CD4-positive, CD25-positive, alpha-beta regulatory T cell (primary cell): ENCODE measurements at regions not wholly inside any gene's neighbourhood (a gene's known extent, or its start where the extent isn't known, plus 50 kb on each side); places are given as distances from the start of the nearest gene placed in this dataset.

Source experiments
- ATAC-seq, 2 donors: fragments of 150-1000 bp; cut with Tn5 transposase; one replicate each; pipeline ENCODE4 v1.10.0; 2021; ENCODE audit warnings: low read depth in 2 of 2, moderate number of reproducible peaks in 2 of 2, moderate library complexity in 1 of 2
- DNase-seq, 3 donors: peaks; one replicate each; pipeline versions ENCODE4 v3.0.0 to v3.0.0-alpha.2; 2012 to 2022; ENCODE audit warnings: mixed read lengths in 1 of 3
- H3K27ac ChIP-seq: one replicate; pipeline ENCODE4 v1.7.0; 2013; ENCODE audit warnings: mild to moderate bottlenecking, low read length; ENCODE audit not compliant: insufficient read depth, poor library complexity, severe bottlenecking
- H3K27me3 ChIP-seq: one replicate; pipeline ENCODE4 v1.7.0; 2013; ENCODE audit warnings: low read length; ENCODE audit not compliant: control insufficient read depth, insufficient read depth
- H3K36me3 ChIP-seq: one replicate; pipeline ENCODE4 v1.7.0; 2013; ENCODE audit warnings: mild to moderate bottlenecking, low read length, moderate library complexity; ENCODE audit not compliant: control insufficient read depth, insufficient read depth
- H3K4me1 ChIP-seq: 2 replicates; pipeline ENCODE4 v1.7.0; 2013; ENCODE audit warnings: mild to moderate bottlenecking, low read length; ENCODE audit not compliant: insufficient read depth, control insufficient read depth, poor library complexity, severe bottlenecking
- H3K4me3 ChIP-seq: one replicate; pipeline ENCODE4 v1.7.0; 2013; ENCODE audit warnings: low read depth, mild to moderate bottlenecking, low read length, moderate library complexity
- H3K9me3 ChIP-seq, 2 experiments: 1 replicate in 1 of 2; 2 replicates in 1 of 2; pipeline ENCODE4 v1.7.0; 2013; ENCODE audit warnings: low read length in 2 of 2, mild to moderate bottlenecking in 1 of 2, moderate library complexity in 1 of 2; ENCODE audit not compliant: control insufficient read depth in 2 of 2
- H3K27ac Mint-ChIP-seq, 3 donors: one replicate each; pipeline ENCODE4 v1.8.0; 2020 to 2022; ENCODE audit warnings: mild to moderate bottlenecking in 3 of 3, mixed read lengths in 3 of 3, moderate library complexity in 2 of 3
- H3K27me3 Mint-ChIP-seq: one replicate; pipeline ENCODE4 v1.8.0; 2022; ENCODE audit warnings: mild to moderate bottlenecking, mixed read lengths
- H3K36me3 Mint-ChIP-seq: one replicate; pipeline ENCODE4 v1.8.0; 2020; ENCODE audit warnings: mixed read lengths
- H3K4me1 Mint-ChIP-seq, 4 donors: one replicate each; pipeline ENCODE4 v1.8.0; 2020 to 2022; ENCODE audit warnings: mixed read lengths in 4 of 4, mild to moderate bottlenecking in 1 of 4
- H3K4me3 Mint-ChIP-seq, 4 donors: one replicate each; pipeline ENCODE4 v1.8.0; 2020 to 2022; ENCODE audit warnings: mild to moderate bottlenecking in 4 of 4, mixed read lengths in 4 of 4, moderate library complexity in 3 of 4
- H3K9me3 Mint-ChIP-seq, 7 donors: one replicate each; pipeline ENCODE4 v1.8.0; 2020 to 2022; ENCODE audit warnings: mixed read lengths in 7 of 7, mild to moderate bottlenecking in 3 of 7, moderate library complexity in 2 of 7

GRCh38 chr1:215479567-215479966, 87.5 kb upstream of the KCTD3 start:
- peaks cover 0 to 23% (median 3%) of the 10 kb centered on the region in 7 donors for H3K9me3 Mint-ChIP-seq
- DNase-seq (no peak), ATAC-seq (no peak)
- Histone ChIP-seq H3K36me3 (no peaks in the 10 kb centered on the region), H3K9me3 (peaks cover 0 to 6% of the 10 kb centered on the region in 2 experiments), H3K27ac (no peak overlapping the region), H3K27me3 (no peaks in the 10 kb centered on the region), H3K4me1 (no peaks in the 10 kb centered on the region), H3K4me3 (no peak overlapping the region)
- no peak overlapping the region for H3K27ac Mint-ChIP-seq
- H3K36me3 Mint-ChIP-seq, result no peaks in the 10 kb centered on the region
- no peaks in the 10 kb centered on the region for H3K4me1 Mint-ChIP-seq
- no peak overlapping the region for H3K4me3 Mint-ChIP-seq
- H3K27me3 Mint-ChIP-seq, result no peaks in the 10 kb centered on the region

DNA sequence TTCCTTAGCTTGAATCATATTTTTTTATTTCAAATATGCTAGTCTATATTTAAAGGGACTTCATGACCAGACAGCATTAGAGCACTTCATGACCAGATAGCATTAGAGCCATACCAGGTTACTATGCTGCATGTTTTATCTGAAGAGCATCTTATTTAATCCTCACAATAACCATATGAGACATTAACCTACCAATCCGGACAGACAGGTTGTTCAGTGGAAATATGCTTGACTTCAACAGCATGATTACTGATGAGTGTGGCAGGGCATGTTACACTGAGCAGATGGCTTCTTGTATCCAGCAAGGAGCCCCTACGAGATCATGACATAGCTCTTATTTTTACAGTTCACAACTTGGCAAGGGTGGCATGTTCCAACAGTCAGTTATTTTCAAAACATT, 85.0 kb upstream of the KCTD3 start:
- no peak overlapping the region for H3K4me3 ChIP-seq
- ATAC-seq, result no peak
- Mint-ChIP-seq H3K4me1 (no peaks in the 10 kb centered on the region), H3K4me3 (no peak overlapping the region), H3K9me3 (peaks cover 0 to 16% (median 3%) of the 10 kb centered on the region in 7 donors), H3K27me3 (no peaks in the 10 kb centered on the region), H3K27ac (no peak overlapping the region), H3K36me3 (no peaks in the 10 kb centered on the region)
- DNase-seq, result no peak
- H3K27ac ChIP-seq, result no peak overlapping the region
- H3K36me3 ChIP-seq, result no peaks in the 10 kb centered on the region
- no peaks in the 10 kb centered on the region for H3K27me3 ChIP-seq
- peaks cover 0 to 6% of the 10 kb centered on the region in 2 experiments for H3K9me3 ChIP-seq
- no peaks in the 10 kb centered on the region for H3K4me1 ChIP-seq

DNA sequence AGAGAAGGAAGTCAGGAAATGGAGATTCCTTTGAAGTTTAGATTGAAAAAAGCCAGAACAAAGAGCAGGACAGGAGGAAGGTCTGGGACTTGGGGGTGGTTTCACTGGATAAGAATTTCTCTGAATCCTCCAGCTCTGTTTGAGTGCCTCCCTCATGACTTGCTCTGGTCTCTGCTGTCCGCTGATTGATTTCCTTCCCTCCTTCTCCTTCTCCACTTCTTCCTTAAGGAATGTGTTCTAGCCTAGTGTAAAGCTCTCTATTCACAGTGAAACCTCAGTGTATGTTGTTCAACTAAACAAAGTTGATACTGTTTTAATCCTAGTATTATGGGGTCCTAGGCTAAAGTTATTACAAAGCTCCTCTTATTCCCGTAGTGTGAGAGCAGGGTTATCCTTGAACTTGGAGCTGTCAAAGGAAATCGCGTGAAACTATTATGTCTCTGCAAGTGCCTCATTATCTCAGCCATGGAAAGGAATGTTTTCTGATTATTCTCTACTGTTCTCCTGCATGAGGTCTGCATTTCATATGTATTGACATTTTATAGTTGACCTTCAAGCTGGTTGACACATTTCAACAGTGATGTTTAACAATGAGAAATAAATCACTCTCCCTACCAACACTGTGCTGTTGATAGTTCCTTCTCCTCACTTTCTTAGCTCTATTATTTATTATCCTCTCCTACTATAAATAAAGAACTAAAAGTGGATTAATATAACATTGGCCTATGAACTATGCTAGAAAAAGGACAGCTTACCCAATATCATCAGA, 82.7 kb upstream of the KCTD3 start:
- no peaks in the 10 kb centered on the region for H3K4me1 Mint-ChIP-seq

GRCh38 chr1:215487466-215487865, 79.6 kb upstream of the KCTD3 start:
- ATAC-seq (no peak), DNase-seq (no peak)
- Mint-ChIP-seq H3K4me3 (no peak overlapping the region), H3K9me3 (peaks cover 0 to 11% (median 4%) of the 10 kb centered on the region in 7 donors), H3K27me3 (no peaks in the 10 kb centered on the region), H3K4me1 (no peaks in the 10 kb centered on the region), H3K36me3 (no peaks in the 10 kb centered on the region), H3K27ac (no peak overlapping the region)
- H3K27ac ChIP-seq, result no peak overlapping the region
- no peaks in the 10 kb centered on the region for H3K27me3 ChIP-seq
- no peaks in the 10 kb centered on the region for H3K36me3 ChIP-seq
- H3K4me3 ChIP-seq, result no peak overlapping the region
- no peaks in the 10 kb centered on the region for H3K4me1 ChIP-seq
- no peaks in the 10 kb centered on the region for H3K9me3 ChIP-seq

More for the DNA sequence above, 82.7 kb upstream of the KCTD3 start:
- H3K9me3 ChIP-seq, result no peaks in the 10 kb centered on the region
- Mint-ChIP-seq H3K36me3 (no peaks in the 10 kb centered on the region), H3K27ac (no peak overlapping the region), H3K27me3 (no peaks in the 10 kb centered on the region), H3K9me3 (peaks cover 0 to 4% (median 3%) of the 10 kb centered on the region in 7 donors), H3K4me3 (no peak overlapping the region)
- no peaks in the 10 kb centered on the region for H3K36me3 ChIP-seq
- H3K4me1 ChIP-seq, result no peaks in the 10 kb centered on the region
- ATAC-seq, result no peak
- H3K27me3 ChIP-seq, result no peaks in the 10 kb centered on the region
- no peak overlapping the region for H3K27ac ChIP-seq
- no peak overlapping the region for H3K4me3 ChIP-seq
- DNase-seq, result no peak

- no peak overlapping the region for H3K4me3 Mint-ChIP-seq
- peaks cover 0 to 11% (median 4%) of the 10 kb centered on the region in 7 donors for H3K9me3 Mint-ChIP-seq
- ATAC-seq (no peak), DNase-seq (no peak)
- no peaks in the 10 kb centered on the region for H3K27me3 Mint-ChIP-seq
- H3K27ac Mint-ChIP-seq, result no peak overlapping the region
- Histone ChIP-seq H3K36me3 (no peaks in the 10 kb centered on the region), H3K4me3 (no peak overlapping the region), H3K27me3 (no peaks in the 10 kb centered on the region), H3K9me3 (no peaks in the 10 kb centered on the region), H3K27ac (no peak overlapping the region), H3K4me1 (no peaks in the 10 kb centered on the region)
- H3K4me1 Mint-ChIP-seq, result no peaks in the 10 kb centered on the region
- H3K36me3 Mint-ChIP-seq, result no peaks in the 10 kb centered on the region
These were observed 78.3 kb upstream of the KCTD3 start for GRCh38 chr1:215488850-215489249.

DNA sequence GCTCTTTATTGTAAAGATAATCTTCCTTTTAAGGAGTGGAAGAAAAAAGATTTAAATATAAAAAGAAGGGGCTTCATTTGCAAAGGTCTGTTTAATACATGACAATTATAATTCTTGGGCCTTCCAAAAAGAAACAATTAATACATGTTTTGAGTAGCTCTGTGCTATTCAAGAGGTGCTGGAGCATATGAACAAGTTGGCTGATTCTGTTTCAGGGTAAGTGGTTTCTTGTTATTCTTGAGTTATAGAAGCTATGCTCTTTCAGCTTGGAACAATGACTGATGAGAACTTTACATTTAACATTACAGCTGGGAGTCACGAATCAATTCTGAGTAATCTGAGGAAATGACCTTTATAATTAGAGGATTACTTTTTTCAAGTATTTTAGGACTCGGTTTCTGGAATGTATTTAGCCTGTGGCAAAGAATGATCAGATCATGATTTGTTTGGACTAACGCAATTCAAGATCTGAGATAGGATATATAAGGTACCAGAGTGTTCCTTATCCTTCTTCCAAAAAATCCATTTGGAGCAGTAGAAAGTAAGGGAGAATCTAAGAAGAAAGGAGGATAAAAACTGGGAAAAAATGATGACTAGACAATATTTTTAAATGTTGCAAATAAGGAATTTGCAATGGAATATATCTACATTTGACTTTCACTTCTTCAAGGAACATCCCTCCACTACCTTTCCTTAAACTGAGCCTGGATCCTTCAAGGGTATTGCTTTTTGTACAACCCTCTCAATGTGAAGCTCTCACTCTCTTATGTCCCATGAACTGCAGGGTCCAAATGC, 77.1 kb upstream of the KCTD3 start:
- no peak overlapping the region for H3K4me3 ChIP-seq
- peaks cover 0 to 11% (median 2%) of the 10 kb centered on the region in 7 donors for H3K9me3 Mint-ChIP-seq
- H3K9me3 ChIP-seq, result no peaks in the 10 kb centered on the region
- H3K4me1 ChIP-seq, result no peaks in the 10 kb centered on the region
- H3K36me3 Mint-ChIP-seq, result no peaks in the 10 kb centered on the region
- H3K27me3 Mint-ChIP-seq, result no peaks in the 10 kb centered on the region
- no peaks in the 10 kb centered on the region for H3K4me1 Mint-ChIP-seq
- H3K27me3 ChIP-seq, result no peaks in the 10 kb centered on the region
- ATAC-seq (no peak), DNase-seq (no peak)
- no peaks in the 10 kb centered on the region for H3K36me3 ChIP-seq
- no peak overlapping the region for H3K4me3 Mint-ChIP-seq
- H3K27ac Mint-ChIP-seq, result no peak overlapping the region
- no peak overlapping the region for H3K27ac ChIP-seq

- Mint-ChIP-seq H3K4me3 (no peak overlapping the region), H3K9me3 (peaks cover 0 to 4% (median 0%) of the 10 kb centered on the region in 7 donors), H3K4me1 (no peaks in the 10 kb centered on the region), H3K27ac (no peak overlapping the region), H3K27me3 (peaks cover 4% of the 10 kb centered on the region), H3K36me3 (no peaks in the 10 kb centered on the region)
- H3K27ac ChIP-seq, result no peak overlapping the region
- ATAC-seq (no peak), DNase-seq (no peak)
- no peaks in the 10 kb centered on the region for H3K9me3 ChIP-seq
- H3K27me3 ChIP-seq, result no peaks in the 10 kb centered on the region
- H3K36me3 ChIP-seq, result no peaks in the 10 kb centered on the region
- no peak overlapping the region for H3K4me3 ChIP-seq
- no peaks in the 10 kb centered on the region for H3K4me1 ChIP-seq
These were observed 69.6 kb upstream of the KCTD3 start for GRCh38 chr1:215497528-215497927.
